HTR-8/SVneo (cell line): ENCODE measurements at regions not wholly inside any gene's neighbourhood (a gene's known extent, or its start where the extent isn't known, plus 50 kb on each side); places are given as distances from the start of the nearest gene placed in this dataset.
"Not testable (repeated sequence)": the region's sequence is repeated elsewhere in the genome, so short reads cannot be mapped to it uniquely, and the experiment has no call there.

ENCODE experiments used
- DNase-seq: peaks from one replicate; pipeline ENCODE4 v3.0.0; 2011; ENCODE audit warnings: low spot score, mixed read lengths; ENCODE audit not compliant: insufficient read length
- FAIRE-seq: peaks from 2 replicates; lab custom pipeline; 2011; peaks lifted over from hg19 to GRCh38; lab: Jason Lieb, UNC

GRCh38 chr3:115251509-115251908 is 104.4 kb upstream of the ZBTB20 start:
- no peak for FAIRE-seq
- no peak for DNase-seq

- FAIRE-seq (no peak), DNase-seq (no peak)
Observed at GRCh38 chr3:115252679-115253078, 105.6 kb upstream of the ZBTB20 start.

GRCh38 chr3:115254492-115255196 is 107.6 kb upstream of the ZBTB20 start:
- FAIRE-seq, result no peak

GRCh38 chr3:115255197-115255585 is 108.1 kb upstream of the ZBTB20 start:
- FAIRE-seq (no peak), DNase-seq (no peak)

More at GRCh38 chr3:115254492-115255196, 107.6 kb upstream of the ZBTB20 start:
- no peak for DNase-seq

GRCh38 chr3:115270849-115271248 is 123.8 kb upstream of the ZBTB20 start:
- FAIRE-seq (no peak), DNase-seq (no peak)

- DNase-seq (no peak), FAIRE-seq (no peak)
Observed at GRCh38 chr3:115272036-115272824, 125.1 kb upstream of the ZBTB20 start.

GRCh38 chr3:115275896-115276295 is 128.8 kb upstream of the ZBTB20 start:
- DNase-seq (no peak), FAIRE-seq (no peak)

GRCh38 chr3:115279939-115280338 is 132.9 kb upstream of the ZBTB20 start:
- DNase-seq, result no peak
- FAIRE-seq, result no peak

GRCh38 chr3:115280506-115280905 is 133.4 kb upstream of the ZBTB20 start:
- no peak for DNase-seq
- FAIRE-seq, result no peak

- FAIRE-seq (no peak), DNase-seq (no peak)
Observed at GRCh38 chr3:115281697-115282675, 134.9 kb upstream of the ZBTB20 start.

- DNase-seq, result no peak
- FAIRE-seq, result no peak
Observed at GRCh38 chr3:115284980-115285379, 137.9 kb upstream of the ZBTB20 start.

- no peak for DNase-seq
- no peak for FAIRE-seq
Observed at GRCh38 chr3:115286529-115287197, 139.6 kb upstream of the ZBTB20 start.

- no peak for FAIRE-seq
- DNase-seq, result no peak
Observed at GRCh38 chr3:115287198-115287597, 140.1 kb upstream of the ZBTB20 start.

- DNase-seq (no peak), FAIRE-seq (no peak)
Observed at GRCh38 chr3:115292131-115292530, 145.0 kb upstream of the ZBTB20 start.

- no peak for FAIRE-seq
- DNase-seq, result no peak
Observed at GRCh38 chr3:115292677-115293165, 145.6 kb upstream of the ZBTB20 start.

- FAIRE-seq, result no peak
- no peak for DNase-seq
Observed at GRCh38 chr3:115293321-115293720, 146.2 kb upstream of the ZBTB20 start.

GRCh38 chr3:115301364-115301860 is 154.3 kb upstream of the ZBTB20 start:
- no peak for DNase-seq
- no peak for FAIRE-seq

GRCh38 chr3:115317953-115318352 is 170.9 kb upstream of the ZBTB20 start:
- not testable (repeated sequence) for FAIRE-seq, DNase-seq

- DNase-seq (no peak), FAIRE-seq (no peak)
Observed at GRCh38 chr3:115321400-115321805, 174.3 kb upstream of the ZBTB20 start.

- FAIRE-seq, result no peak
- DNase-seq, result no peak
Observed at GRCh38 chr3:115322901-115323300, 175.8 kb upstream of the ZBTB20 start.
